GM23248 (cell line): ENCODE measurements at regions not wholly inside any gene's neighbourhood (a gene's known extent, or its start where the extent isn't known, plus 50 kb on each side); places are given as distances from the start of the nearest gene placed in this dataset.

Experiments used
- EZH2 ChIP-seq: fragments of 200-600 bp; sonication (generic); IDR thresholded peaks from 2 replicates; pipeline ENCODE4 v1.6.1; 2018; ENCODE audit warnings: antibody characterized with exemption, mild to moderate bottlenecking; ENCODE audit not compliant: insufficient read depth, poor library complexity, severe bottlenecking
- EZH2phosphoT487 ChIP-seq: fragments of 200-600 bp; sonication (generic); IDR thresholded peaks from 2 replicates; pipeline ENCODE4 v1.6.1; 2018; ENCODE audit warnings: antibody characterized with exemption, moderate library complexity, mild to moderate bottlenecking, low read depth; ENCODE audit not compliant: insufficient read depth

GRCh38 chr21:36548866-36549265 is 68.9 kb upstream of the CLDN14 start:
- TF ChIP-seq EZH2, result no peak
- TF ChIP-seq EZH2phosphoT487, result no peak
